ENCODE measurements at regions not wholly inside any gene's neighbourhood (a gene's known extent, or its start where the extent isn't known, plus 50 kb on each side); places are given as distances from the start of the nearest gene placed in this dataset.

DNA sequence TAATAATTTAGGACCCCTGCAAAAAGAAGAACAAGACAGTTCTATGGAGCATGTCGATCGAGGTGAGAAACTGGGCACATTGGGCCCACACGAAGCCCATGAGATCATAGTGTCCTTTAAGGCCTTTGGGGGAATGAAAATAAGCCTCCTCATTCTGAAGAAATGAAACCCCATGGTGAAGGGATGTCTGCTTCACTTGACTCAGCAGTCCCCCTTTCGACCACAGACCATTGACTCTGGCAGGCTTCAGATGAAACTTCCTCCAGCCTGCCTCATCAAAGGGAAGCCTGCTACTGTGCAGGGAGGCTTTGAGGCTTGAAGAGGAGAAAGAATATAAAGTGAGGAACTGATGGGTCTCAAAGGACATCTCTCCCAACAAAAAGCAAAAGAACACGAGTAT lies 144.2 kb upstream of the FBXL4 start:
- no peak for TF ChIP-seq EP300 (IDR thresholded peaks at IDR 0.05)
- no peak for TF ChIP-seq POLR2A (IDR thresholded peaks at IDR 0.05)
- TF ChIP-seq POLR2AphosphoS5 (IDR thresholded peaks at IDR 0.05), result no peak
- TF ChIP-seq, protein P1, sequence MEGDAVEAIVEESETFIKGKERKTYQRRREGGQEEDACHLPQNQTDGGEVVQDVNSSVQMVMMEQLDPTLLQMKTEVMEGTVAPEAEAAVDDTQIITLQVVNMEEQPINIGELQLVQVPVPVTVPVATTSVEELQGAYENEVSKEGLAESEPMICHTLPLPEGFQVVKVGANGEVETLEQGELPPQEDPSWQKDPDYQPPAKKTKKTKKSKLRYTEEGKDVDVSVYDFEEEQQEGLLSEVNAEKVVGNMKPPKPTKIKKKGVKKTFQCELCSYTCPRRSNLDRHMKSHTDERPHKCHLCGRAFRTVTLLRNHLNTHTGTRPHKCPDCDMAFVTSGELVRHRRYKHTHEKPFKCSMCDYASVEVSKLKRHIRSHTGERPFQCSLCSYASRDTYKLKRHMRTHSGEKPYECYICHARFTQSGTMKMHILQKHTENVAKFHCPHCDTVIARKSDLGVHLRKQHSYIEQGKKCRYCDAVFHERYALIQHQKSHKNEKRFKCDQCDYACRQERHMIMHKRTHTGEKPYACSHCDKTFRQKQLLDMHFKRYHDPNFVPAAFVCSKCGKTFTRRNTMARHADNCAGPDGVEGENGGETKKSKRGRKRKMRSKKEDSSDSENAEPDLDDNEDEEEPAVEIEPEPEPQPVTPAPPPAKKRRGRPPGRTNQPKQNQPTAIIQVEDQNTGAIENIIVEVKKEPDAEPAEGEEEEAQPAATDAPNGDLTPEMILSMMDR (IDR thresholded peaks at IDR 0.05), result no peak
- no peaks in the 10 kb centered on the region for H3K36me3 ChIP-seq
- DNase-seq, result no peak
- peaks cover 0 to 3% (median 0%) of the 10 kb centered on the region in 3 donors for H3K27me3 ChIP-seq
- WGBS, 2 donors, result 80 to 87% methylated on average over 5 of the region's 5 CpGs
- intact Hi-C loops (cut with DNase I), result no loop called here
- no peak overlapping the region for H3K27ac ChIP-seq
- H3K4me1 ChIP-seq, result no peaks in the 10 kb centered on the region
- H3K9me3 ChIP-seq, result no peaks in the 10 kb centered on the region
- H3K4me3 ChIP-seq, result no peak overlapping the region

DNA sequence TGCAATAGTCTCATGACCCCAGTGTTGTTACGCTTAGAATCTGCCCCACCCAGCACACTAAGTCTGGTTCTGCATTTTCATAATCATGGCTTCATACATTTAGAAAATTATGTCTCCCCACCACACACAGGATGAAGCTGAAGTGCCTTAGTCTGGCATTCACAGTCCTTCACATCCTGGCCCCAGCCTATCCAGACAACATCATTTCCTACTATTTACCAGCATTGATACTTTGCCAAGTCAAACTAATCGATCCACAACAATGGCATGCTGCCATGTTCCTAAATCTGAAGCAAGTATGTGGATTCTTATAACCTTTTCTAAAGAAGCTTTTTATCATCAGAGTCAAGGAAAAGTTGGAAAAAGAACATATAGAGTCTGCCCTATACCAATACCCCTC lies 132.4 kb upstream of the FBXL4 start:
- TF ChIP-seq POLR2A (IDR thresholded peaks at IDR 0.05) (no peak), EP300 (IDR thresholded peaks at IDR 0.05) (no peak), POLR2AphosphoS5 (IDR thresholded peaks at IDR 0.05) (no peak)
- TF ChIP-seq, protein P1 (IDR thresholded peaks at IDR 0.05), result no peak
- Histone ChIP-seq H3K4me1 (no peaks in the 10 kb centered on the region), H3K4me3 (no peak overlapping the region), H3K9me3 (no peaks in the 10 kb centered on the region), H3K27me3 (no peaks in the 10 kb centered on the region), H3K36me3 (no peaks in the 10 kb centered on the region), H3K27ac (no peak overlapping the region)
- intact Hi-C loops (cut with DNase I), result no loop called here
- WGBS, 2 donors, result 24 to 41% methylated on average over 2 of the region's 2 CpGs
- DNase-seq, result no peak

- no peaks in the 10 kb centered on the region for H3K36me3 ChIP-seq
- intact Hi-C loops (cut with DNase I), result no loop called here
- DNase-seq, result no peak
- H3K27me3 ChIP-seq, result no peaks in the 10 kb centered on the region
- TF ChIP-seq POLR2AphosphoS5 (IDR thresholded peaks at IDR 0.05) (no peak), POLR2A (IDR thresholded peaks at IDR 0.05) (no peak), EP300 (IDR thresholded peaks at IDR 0.05) (no peak)
- TF ChIP-seq, protein P1 (IDR thresholded peaks at IDR 0.05), result no peak
- H3K4me3 ChIP-seq, result no peak overlapping the region
- no peaks in the 10 kb centered on the region for H3K9me3 ChIP-seq
- H3K27ac ChIP-seq, result no peak overlapping the region
- 77 to 78% methylated on average over 2 of the region's 2 CpGs for WGBS, 2 donors
- no peaks in the 10 kb centered on the region for H3K4me1 ChIP-seq
Observed at GRCh38 chr6:99079058-99079457, 131.3 kb upstream of the FBXL4 start.

GRCh38 chr6:99073223-99073622 lies 125.5 kb upstream of the FBXL4 start:
- Histone ChIP-seq H3K9me3 (no peaks in the 10 kb centered on the region), H3K4me3 (no peak overlapping the region), H3K4me1 (no peaks in the 10 kb centered on the region), H3K36me3 (no peaks in the 10 kb centered on the region), H3K27me3 (no peaks in the 10 kb centered on the region), H3K27ac (no peak overlapping the region)
- TF ChIP-seq POLR2A (IDR thresholded peaks at IDR 0.05) (no peak), EP300 (IDR thresholded peaks at IDR 0.05) (no peak), POLR2AphosphoS5 (IDR thresholded peaks at IDR 0.05) (no peak)
- TF ChIP-seq, protein P1 (IDR thresholded peaks at IDR 0.05), result no peak
- no peak for DNase-seq
- 83% methylated on average over 4 of the region's 4 CpGs for WGBS, 2 donors
- intact Hi-C loops (cut with DNase I), result no loop called here

GRCh38 chr6:99066044-99066443 lies 118.3 kb upstream of the FBXL4 start:
- no peak for DNase-seq
- intact Hi-C loops (cut with DNase I), result no loop called here
- Histone ChIP-seq H3K36me3 (no peaks in the 10 kb centered on the region), H3K27me3 (no peaks in the 10 kb centered on the region), H3K4me3 (no peak overlapping the region), H3K4me1 (peaks cover 0 to 22% (median 6%) of the 10 kb centered on the region in 4 donors), H3K27ac (no peak overlapping the region), H3K9me3 (no peaks in the 10 kb centered on the region)
- TF ChIP-seq POLR2AphosphoS5 (IDR thresholded peaks at IDR 0.05) (no peak), POLR2A (IDR thresholded peaks at IDR 0.05) (no peak), EP300 (IDR thresholded peaks at IDR 0.05) (no peak)
- TF ChIP-seq, protein P1 (IDR thresholded peaks at IDR 0.05), result no peak
- WGBS, 2 donors, result 80 to 86% methylated on average over 3 of the region's 3 CpGs
